Caco-2 (cell line): ENCODE measurements at regions not wholly inside any gene's neighbourhood (a gene's known extent, or its start where the extent isn't known, plus 50 kb on each side); places are given as distances from the start of the nearest gene placed in this dataset.

Experiments used
- BruUV-seq: library from RNA; stranded (reverse); fragments of 400-500 nt; replicated peaks from 2 replicates; lab custom pipeline; 2021; lab: Mats Ljungman, UMichigan
- CTCF ChIA-PET: fragments of 300-600 bp; sonication (Branson Sonifier 250); formaldehyde crosslinking; loops from one replicate; lab custom pipeline; 2022; ENCODE audit warnings: antibody characterized with exemption; lab: Charles Lee
- POLR2A ChIA-PET: fragments of 300-600 bp; sonication (Branson Sonifier 250); formaldehyde crosslinking; loops from one replicate; lab custom pipeline; 2022; ENCODE audit warnings: antibody characterized with exemption; lab: Charles Lee
- DNase-seq, 2 experiments: peaks; one replicate each; pipeline versions ENCODE4 v3.0.0 to v3.0.0-alpha.2; 2020 to 2022
- H3K27me3 ChIP-seq: replicated peaks from 2 replicates; pipeline ENCODE4 v1.6.0; 2011; ENCODE audit warnings: low read length; ENCODE audit not compliant: control insufficient read depth, insufficient read depth
- H3K36me3 ChIP-seq: 2 replicates; pipeline ENCODE4 v1.5.1; 2011; ENCODE audit warnings: low read length; ENCODE audit not compliant: control insufficient read depth, insufficient read depth
- H3K4me1 ChIP-seq: fragments of 250-450 bp; sonication (Bioruptor Pico); 2 replicates; pipeline ENCODE4 v1.5.1; 2020; ENCODE audit warnings: mild to moderate bottlenecking
- H3K4me3 ChIP-seq: 2 replicates; pipeline ENCODE4 v1.5.1; 2011; ENCODE audit warnings: low read depth, mild to moderate bottlenecking, control low read depth, low read length
- H3K9me3 ChIP-seq: fragments of 250-450 bp; sonication (Bioruptor Pico); 2 replicates; pipeline ENCODE4 v1.5.1; 2020; ENCODE audit warnings: mild to moderate bottlenecking, moderate library complexity
- H3K27ac Mint-ChIP-seq: one replicate; pipeline ENCODE4 v1.8.0; 2022; ENCODE audit warnings: mixed read lengths; ENCODE audit not compliant: unreplicated experiment
- H3K27me3 Mint-ChIP-seq: one replicate; pipeline ENCODE4 v1.8.0; 2022; ENCODE audit warnings: mixed read lengths; ENCODE audit not compliant: insufficient read depth, unreplicated experiment
- H3K36me3 Mint-ChIP-seq: one replicate; pipeline ENCODE4 v1.8.0; 2022; ENCODE audit warnings: mild to moderate bottlenecking, mixed read lengths; ENCODE audit not compliant: insufficient read depth, unreplicated experiment
- H3K4me1 Mint-ChIP-seq: one replicate; pipeline ENCODE4 v1.8.0; 2022; ENCODE audit warnings: low read depth, mixed read lengths; ENCODE audit not compliant: unreplicated experiment
- H3K4me3 Mint-ChIP-seq: one replicate; pipeline ENCODE4 v1.8.0; 2022; ENCODE audit warnings: mild to moderate bottlenecking, moderate library complexity, mixed read lengths; ENCODE audit not compliant: unreplicated experiment
- H3K9me3 Mint-ChIP-seq: one replicate; pipeline ENCODE4 v1.8.0; 2022; ENCODE audit warnings: mixed read lengths; ENCODE audit not compliant: unreplicated experiment
- CTCF ChIP-seq, 2 experiments: fragments of 200-600 bp in 1 of 2; IDR thresholded peaks; 1 replicate in 1 of 2; 2 replicates in 1 of 2; pipeline versions ENCODE4 v1.5.1 to v1.8.0; 2011 to 2022; ENCODE audit warnings: antibody characterized with exemption in 1 of 2, control low read depth in 1 of 2, inconsistent platforms in 1 of 2, low read depth in 1 of 2, low read length in 1 of 2, mild to moderate bottlenecking in 1 of 2, moderate library complexity in 1 of 2; ENCODE audit not compliant: insufficient read depth in 1 of 2, severe bottlenecking in 1 of 2, unreplicated experiment in 1 of 2
- intact Hi-C: fragments of 100-400 bp; cut with micrococcal nuclease; formaldehyde crosslinking; loops from one replicate; pipeline ENCODE4 v1.10.0; 2022; ENCODE audit not compliant: unreplicated experiment

- peaks cover 14% of the 10 kb centered on the region for H3K4me1 ChIP-seq
- POLR2A ChIA-PET = no interaction called here
- H3K36me3 ChIP-seq = no peaks in the 10 kb centered on the region
- BruUV-seq = no TSS peak
- Mint-ChIP-seq H3K4me1 (peaks cover 23% of the 10 kb centered on the region), H3K4me3 (no peak overlapping the region), H3K27me3 (no peaks in the 10 kb centered on the region), H3K36me3 (no peaks in the 10 kb centered on the region), H3K9me3 (no peaks in the 10 kb centered on the region), H3K27ac (no peak overlapping the region)
- intact Hi-C loops = no loop called here
- no peak overlapping the region for H3K4me3 ChIP-seq
- TF ChIP-seq CTCF (IDR thresholded peaks at IDR 0.05; ENCODE audit: insufficient read depth in 1 of 2, low read depth in 1 of 2, low read length in 1 of 2, severe bottlenecking in 1 of 2, unreplicated experiment in 1 of 2) = no peak
- no peaks in the 10 kb centered on the region for H3K27me3 ChIP-seq
- no peak for DNase-seq
- H3K9me3 ChIP-seq = no peaks in the 10 kb centered on the region
- CTCF ChIA-PET = no interaction called here
Observed at GRCh38 chr3:194022816-194023215, 113.1 kb upstream of the HES1 start.

- peaks cover 14% of the 10 kb centered on the region for H3K4me1 ChIP-seq
- H3K9me3 Mint-ChIP-seq = no peaks in the 10 kb centered on the region
- DNase-seq = no peak
- H3K4me3 ChIP-seq = no peak overlapping the region
- ChIA-PET POLR2A (no interaction called here), CTCF (no interaction called here)
- no peaks in the 10 kb centered on the region for H3K27me3 Mint-ChIP-seq
- H3K36me3 ChIP-seq = no peaks in the 10 kb centered on the region
- intact Hi-C loops = no loop called here
- H3K27ac Mint-ChIP-seq = peak overlapping the region; percentile 12
- H3K36me3 Mint-ChIP-seq = no peaks in the 10 kb centered on the region
- H3K4me1 Mint-ChIP-seq = peaks cover 23% of the 10 kb centered on the region
- no peaks in the 10 kb centered on the region for H3K9me3 ChIP-seq
- no TSS peak for BruUV-seq
- TF ChIP-seq CTCF (IDR thresholded peaks at IDR 0.05; ENCODE audit: insufficient read depth in 1 of 2, low read depth in 1 of 2, low read length in 1 of 2, severe bottlenecking in 1 of 2, unreplicated experiment in 1 of 2) = no peak
- H3K27me3 ChIP-seq = no peaks in the 10 kb centered on the region
- no peak overlapping the region for H3K4me3 Mint-ChIP-seq
Observed at GRCh38 chr3:194023501-194024280, 112.3 kb upstream of the HES1 start.

GRCh38 chr3:194025119-194025518 lies 110.8 kb upstream of the HES1 start:
- Mint-ChIP-seq H3K27ac (no peak overlapping the region), H3K9me3 (no peaks in the 10 kb centered on the region), H3K27me3 (no peaks in the 10 kb centered on the region), H3K4me1 (peaks cover 28% of the 10 kb centered on the region), H3K36me3 (no peaks in the 10 kb centered on the region), H3K4me3 (no peak overlapping the region)
- Histone ChIP-seq H3K4me1 (peaks cover 20% of the 10 kb centered on the region), H3K27me3 (no peaks in the 10 kb centered on the region), H3K9me3 (no peaks in the 10 kb centered on the region), H3K36me3 (no peaks in the 10 kb centered on the region), H3K4me3 (no peak overlapping the region)
- TF ChIP-seq CTCF (IDR thresholded peaks at IDR 0.05; ENCODE audit: insufficient read depth in 1 of 2, low read depth in 1 of 2, low read length in 1 of 2, severe bottlenecking in 1 of 2, unreplicated experiment in 1 of 2) = no peak
- no TSS peak for BruUV-seq
- intact Hi-C loops = no loop called here
- ChIA-PET CTCF (interaction anchor here (0.7 kb wide), 1 partner anchor 288 kb away, joined by 3 read pairs; no protein-coding TSS in a partner anchor), POLR2A (no interaction called here)
- no peak for DNase-seq
